ENCODE measurements at regions not wholly inside any gene's neighbourhood (a gene's known extent, or its start where the extent isn't known, plus 50 kb on each side); places are given as distances from the start of the nearest gene placed in this dataset.

- Histone ChIP-seq H3K79me2 (ENCODE audit: insufficient read depth, low read length) (no peaks in the 10 kb centered on the region), H3K9me3 (ENCODE audit: insufficient read depth, low read depth, low read length) (no peaks in the 10 kb centered on the region), H3K27ac (ENCODE audit: low read depth, low read length) (no peak overlapping the region), H3K36me3 (ENCODE audit: insufficient read depth, low read length) (no peaks in the 10 kb centered on the region), H3K9ac (ENCODE audit: low read length) (no peak overlapping the region), H3K27me3 (ENCODE audit: insufficient read depth, low read length) (no peaks in the 10 kb centered on the region), H4K20me1 (ENCODE audit: insufficient read depth, low read length) (no peaks in the 10 kb centered on the region), H3K4me3 (ENCODE audit: insufficient read depth, low read depth, low read length) (no peak overlapping the region), H3K4me2 (ENCODE audit: low read length) (no peak overlapping the region), H2AFZ (ENCODE audit: low read depth, low read length) (no peak overlapping the region), H3K4me1 (ENCODE audit: insufficient read depth, low read length) (no peaks in the 10 kb centered on the region)
- Mint-ChIP-seq H3K9me3 (ENCODE audit: unreplicated experiment) (no peaks in the 10 kb centered on the region), H3K27me3 (ENCODE audit: low read depth, unreplicated experiment) (no peaks in the 10 kb centered on the region), H3K4me3 (ENCODE audit: unreplicated experiment) (no peak overlapping the region), H3K36me3 (ENCODE audit: low read depth, unreplicated experiment) (no peaks in the 10 kb centered on the region), H3K27ac (ENCODE audit: unreplicated experiment) (no peak overlapping the region), H3K4me1 (ENCODE audit: low read depth, unreplicated experiment) (peaks cover 5% of the 10 kb centered on the region)
- no peak for FAIRE-seq
- no peak for TF ChIP-seq CTCF (IDR thresholded peaks at IDR 0.05; ENCODE audit: insufficient read depth, low read depth, low read length)
- no peak for TF ChIP-seq EZH2 (IDR thresholded peaks at IDR 0.05; ENCODE audit: insufficient read depth, low read length)
- DNase-seq (ENCODE audit: low read depth): no peak
These were observed 234.9 kb upstream of the GIMD1 start for GRCh38 chr4:106603471-106603870.

- H3K4me3 ChIP-seq (ENCODE audit: insufficient read depth, low read depth, low read length): no peak overlapping the region
- no peak overlapping the region for H3K27ac ChIP-seq (ENCODE audit: low read depth, low read length)
- H4K20me1 ChIP-seq (ENCODE audit: insufficient read depth, low read length): no peaks in the 10 kb centered on the region
- no peaks in the 10 kb centered on the region for H3K27me3 ChIP-seq (ENCODE audit: insufficient read depth, low read length)
- no peaks in the 10 kb centered on the region for H3K9me3 ChIP-seq (ENCODE audit: insufficient read depth, low read depth, low read length)
- Mint-ChIP-seq H3K4me1 (ENCODE audit: low read depth, unreplicated experiment) (peaks cover 5% of the 10 kb centered on the region), H3K36me3 (ENCODE audit: low read depth, unreplicated experiment) (no peaks in the 10 kb centered on the region), H3K27me3 (ENCODE audit: low read depth, unreplicated experiment) (no peaks in the 10 kb centered on the region), H3K27ac (ENCODE audit: unreplicated experiment) (no peak overlapping the region), H3K4me3 (ENCODE audit: unreplicated experiment) (no peak overlapping the region), H3K9me3 (ENCODE audit: unreplicated experiment) (no peaks in the 10 kb centered on the region)
- no peak overlapping the region for H3K4me2 ChIP-seq (ENCODE audit: low read length)
- H3K4me1 ChIP-seq (ENCODE audit: insufficient read depth, low read length): no peaks in the 10 kb centered on the region
- H3K9ac ChIP-seq (ENCODE audit: low read length): no peak overlapping the region
- no peak for FAIRE-seq
- no peak for DNase-seq (ENCODE audit: low read depth)
- no peak overlapping the region for H2AFZ ChIP-seq (ENCODE audit: low read depth, low read length)
- H3K36me3 ChIP-seq (ENCODE audit: insufficient read depth, low read length): no peaks in the 10 kb centered on the region
- TF ChIP-seq CTCF (IDR thresholded peaks at IDR 0.05; ENCODE audit: insufficient read depth, low read depth, low read length) (no peak), EZH2 (IDR thresholded peaks at IDR 0.05; ENCODE audit: insufficient read depth, low read length) (no peak)
- H3K79me2 ChIP-seq (ENCODE audit: insufficient read depth, low read length): no peaks in the 10 kb centered on the region
These were observed 234.1 kb upstream of the GIMD1 start for GRCh38 chr4:106602711-106603110.

- no peaks in the 10 kb centered on the region for H4K20me1 ChIP-seq (ENCODE audit: insufficient read depth, low read length)
- no peaks in the 10 kb centered on the region for H3K9me3 Mint-ChIP-seq (ENCODE audit: unreplicated experiment)
- FAIRE-seq: no peak
- H3K4me3 Mint-ChIP-seq (ENCODE audit: unreplicated experiment): no peak overlapping the region
- DNase-seq (ENCODE audit: low read depth): peak; percentile 27
- no peak overlapping the region for H3K27ac ChIP-seq (ENCODE audit: low read depth, low read length)
- H3K4me3 ChIP-seq (ENCODE audit: insufficient read depth, low read depth, low read length): no peak overlapping the region
- H3K79me2 ChIP-seq (ENCODE audit: insufficient read depth, low read length): no peaks in the 10 kb centered on the region
- peaks cover 5% of the 10 kb centered on the region for H3K4me1 Mint-ChIP-seq (ENCODE audit: low read depth, unreplicated experiment)
- H3K4me2 ChIP-seq (ENCODE audit: low read length): no peak overlapping the region
- no peaks in the 10 kb centered on the region for H3K36me3 ChIP-seq (ENCODE audit: insufficient read depth, low read length)
- no peaks in the 10 kb centered on the region for H3K36me3 Mint-ChIP-seq (ENCODE audit: low read depth, unreplicated experiment)
- H3K27ac Mint-ChIP-seq (ENCODE audit: unreplicated experiment): no peak overlapping the region
- H3K9me3 ChIP-seq (ENCODE audit: insufficient read depth, low read depth, low read length): no peaks in the 10 kb centered on the region
- no peak overlapping the region for H3K9ac ChIP-seq (ENCODE audit: low read length)
- TF ChIP-seq CTCF (IDR thresholded peaks at IDR 0.05; ENCODE audit: insufficient read depth, low read depth, low read length): no peak
- no peaks in the 10 kb centered on the region for H3K27me3 ChIP-seq (ENCODE audit: insufficient read depth, low read length)
- no peaks in the 10 kb centered on the region for H3K27me3 Mint-ChIP-seq (ENCODE audit: low read depth, unreplicated experiment)
- no peak overlapping the region for H2AFZ ChIP-seq (ENCODE audit: low read depth, low read length)
- no peaks in the 10 kb centered on the region for H3K4me1 ChIP-seq (ENCODE audit: insufficient read depth, low read length)
These were observed 232.9 kb upstream of the GIMD1 start for GRCh38 chr4:106601519-106601918.

Measured in astrocyte (in vitro differentiated cells and primary cell).